OCI-LY7 (cell line): ENCODE measurements at regions not wholly inside any gene's neighbourhood (a gene's known extent, or its start where the extent isn't known, plus 50 kb on each side); places are given as distances from the start of the nearest gene placed in this dataset.

ENCODE experiments used
- EZH2phosphoT487 ChIP-seq: fragments of 200-600 bp; sonication (generic); IDR thresholded peaks from 2 replicates; pipeline ENCODE4 v1.6.1; 2018; ENCODE audit warnings: low read depth, borderline replicate concordance, mild to moderate bottlenecking, mixed run types, antibody characterized with exemption, low read length, moderate library complexity, mixed read lengths
- TF ChIP-seq, protein P1 (sequence below): fragments of 200-600 bp; sonication (generic); conservative IDR thresholded peaks from 2 replicates; pipeline ENCODE4 v1.5.1; 2014; ENCODE audit warnings: mild to moderate bottlenecking, antibody characterized with exemption, low read length, moderate library complexity, mixed read lengths

- TF ChIP-seq, protein P1, sequence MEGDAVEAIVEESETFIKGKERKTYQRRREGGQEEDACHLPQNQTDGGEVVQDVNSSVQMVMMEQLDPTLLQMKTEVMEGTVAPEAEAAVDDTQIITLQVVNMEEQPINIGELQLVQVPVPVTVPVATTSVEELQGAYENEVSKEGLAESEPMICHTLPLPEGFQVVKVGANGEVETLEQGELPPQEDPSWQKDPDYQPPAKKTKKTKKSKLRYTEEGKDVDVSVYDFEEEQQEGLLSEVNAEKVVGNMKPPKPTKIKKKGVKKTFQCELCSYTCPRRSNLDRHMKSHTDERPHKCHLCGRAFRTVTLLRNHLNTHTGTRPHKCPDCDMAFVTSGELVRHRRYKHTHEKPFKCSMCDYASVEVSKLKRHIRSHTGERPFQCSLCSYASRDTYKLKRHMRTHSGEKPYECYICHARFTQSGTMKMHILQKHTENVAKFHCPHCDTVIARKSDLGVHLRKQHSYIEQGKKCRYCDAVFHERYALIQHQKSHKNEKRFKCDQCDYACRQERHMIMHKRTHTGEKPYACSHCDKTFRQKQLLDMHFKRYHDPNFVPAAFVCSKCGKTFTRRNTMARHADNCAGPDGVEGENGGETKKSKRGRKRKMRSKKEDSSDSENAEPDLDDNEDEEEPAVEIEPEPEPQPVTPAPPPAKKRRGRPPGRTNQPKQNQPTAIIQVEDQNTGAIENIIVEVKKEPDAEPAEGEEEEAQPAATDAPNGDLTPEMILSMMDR = no peak
- TF ChIP-seq EZH2phosphoT487 = no peak
Measured at GRCh38 chr3:23734481-23734880, 71.3 kb upstream of the UBE2E1 start.
